GM12875 (cell line): ENCODE measurements at regions not wholly inside any gene's neighbourhood (a gene's known extent, or its start where the extent isn't known, plus 50 kb on each side); places are given as distances from the start of the nearest gene placed in this dataset.

Source experiments
- H3K4me3 ChIP-seq: one replicate; pipeline ENCODE4 v1.5.1; 2011; ENCODE audit warnings: low read depth, low read length, control low read depth
- TF ChIP-seq, protein P1 (sequence below): IDR thresholded peaks from 2 replicates; pipeline ENCODE4 v1.5.1; 2011; ENCODE audit warnings: low read depth, mild to moderate bottlenecking, control low read depth, inconsistent platforms, low read length, moderate library complexity, borderline replicate concordance; ENCODE audit not compliant: insufficient read depth

GRCh38 chr12:111287125-111287900, 81.6 kb downstream of the PHETA1 start:
- TF ChIP-seq, protein P1, sequence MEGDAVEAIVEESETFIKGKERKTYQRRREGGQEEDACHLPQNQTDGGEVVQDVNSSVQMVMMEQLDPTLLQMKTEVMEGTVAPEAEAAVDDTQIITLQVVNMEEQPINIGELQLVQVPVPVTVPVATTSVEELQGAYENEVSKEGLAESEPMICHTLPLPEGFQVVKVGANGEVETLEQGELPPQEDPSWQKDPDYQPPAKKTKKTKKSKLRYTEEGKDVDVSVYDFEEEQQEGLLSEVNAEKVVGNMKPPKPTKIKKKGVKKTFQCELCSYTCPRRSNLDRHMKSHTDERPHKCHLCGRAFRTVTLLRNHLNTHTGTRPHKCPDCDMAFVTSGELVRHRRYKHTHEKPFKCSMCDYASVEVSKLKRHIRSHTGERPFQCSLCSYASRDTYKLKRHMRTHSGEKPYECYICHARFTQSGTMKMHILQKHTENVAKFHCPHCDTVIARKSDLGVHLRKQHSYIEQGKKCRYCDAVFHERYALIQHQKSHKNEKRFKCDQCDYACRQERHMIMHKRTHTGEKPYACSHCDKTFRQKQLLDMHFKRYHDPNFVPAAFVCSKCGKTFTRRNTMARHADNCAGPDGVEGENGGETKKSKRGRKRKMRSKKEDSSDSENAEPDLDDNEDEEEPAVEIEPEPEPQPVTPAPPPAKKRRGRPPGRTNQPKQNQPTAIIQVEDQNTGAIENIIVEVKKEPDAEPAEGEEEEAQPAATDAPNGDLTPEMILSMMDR, result no peak

GRCh38 chr12:111285200-111285599, 83.7 kb downstream of the PHETA1 start:
- TF ChIP-seq, protein P1, result no peak
- H3K4me3 ChIP-seq, result no peak overlapping the region

More at GRCh38 chr12:111287125-111287900, 81.6 kb downstream of the PHETA1 start:
- H3K4me3 ChIP-seq, result no peak overlapping the region

DNA sequence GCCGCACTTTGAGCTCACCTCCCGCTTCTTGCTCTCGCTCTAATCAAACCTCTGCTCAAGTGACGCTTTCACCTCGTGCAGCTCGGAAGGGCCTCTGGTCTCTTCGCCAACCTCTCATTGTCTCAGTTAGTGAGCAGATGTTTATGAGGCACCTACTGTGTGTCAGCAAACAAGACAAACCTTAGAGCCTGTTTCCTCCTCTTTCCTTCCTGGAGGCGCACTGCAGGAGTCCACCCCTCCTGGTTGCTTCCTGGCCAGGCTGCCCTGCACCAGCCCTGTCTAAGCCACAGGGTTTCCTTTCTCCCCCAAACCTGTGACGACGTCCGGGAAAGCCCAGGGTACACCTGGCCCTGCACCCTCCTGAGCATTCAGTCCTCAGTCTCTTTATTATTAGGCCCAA, 84.2 kb downstream of the PHETA1 start:
- TF ChIP-seq, protein P1, result no peak
- H3K4me3 ChIP-seq, result no peak overlapping the region

- no peak overlapping the region for H3K4me3 ChIP-seq
- TF ChIP-seq, protein P1, result no peak
Observed at GRCh38 chr12:111283966-111284365, 84.9 kb downstream of the PHETA1 start.

GRCh38 chr12:111283521-111283920, 85.4 kb downstream of the PHETA1 start:
- TF ChIP-seq, protein P1, result no peak
- H3K4me3 ChIP-seq, result no peak overlapping the region

- H3K4me3 ChIP-seq, result no peak overlapping the region
- TF ChIP-seq, protein P1, result no peak
Observed at GRCh38 chr12:111277570-111277969, 91.3 kb downstream of the PHETA1 start.

- TF ChIP-seq, protein P1, result no peak
- no peak overlapping the region for H3K4me3 ChIP-seq
Observed at GRCh38 chr12:111276146-111276545, 92.7 kb downstream of the PHETA1 start.
